ENCODE measurements at regions not wholly inside any gene's neighbourhood (a gene's known extent, or its start where the extent isn't known, plus 50 kb on each side); places are given as distances from the start of the nearest gene placed in this dataset.

DNA sequence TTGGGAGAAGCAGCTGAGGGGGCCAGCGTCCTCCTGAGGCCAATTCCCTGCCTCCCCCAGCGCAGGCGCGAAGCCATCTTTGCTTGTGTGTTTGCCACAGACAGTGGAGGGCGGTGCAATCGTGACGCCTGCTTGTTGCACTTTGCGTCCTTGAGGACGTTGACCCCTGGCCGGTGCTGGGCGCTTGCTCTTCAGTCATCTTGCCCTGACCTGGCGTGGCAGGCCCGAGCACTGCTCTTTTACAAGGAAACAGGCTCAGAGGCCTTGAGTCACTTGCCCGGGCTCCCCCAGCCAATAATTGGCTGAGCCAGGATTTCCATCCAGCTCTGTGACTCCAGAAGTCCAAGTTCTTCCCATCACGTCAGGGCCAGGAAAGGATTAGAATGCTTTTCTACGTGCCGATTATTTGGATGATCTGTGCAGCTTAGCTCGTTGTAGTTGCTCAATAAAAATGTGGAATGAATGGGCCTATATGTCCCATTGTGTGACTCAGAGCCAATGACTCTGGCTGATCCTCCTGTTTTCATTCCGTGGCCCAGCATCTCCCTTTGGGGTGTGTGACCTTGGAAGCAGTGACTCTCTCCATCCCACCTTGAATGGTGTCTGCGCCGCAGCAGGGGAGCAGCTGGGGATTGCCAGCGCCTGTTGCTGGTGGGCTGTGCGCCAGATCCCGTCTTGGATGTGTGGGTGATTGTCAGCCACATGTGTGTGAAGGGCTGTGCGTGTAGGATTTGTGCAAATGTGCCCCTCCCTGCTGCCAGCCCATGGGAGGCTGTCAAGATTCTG is 214.1 kb downstream of the SEC14L1 start (continued):
- TF ChIP-seq, protein P1, sequence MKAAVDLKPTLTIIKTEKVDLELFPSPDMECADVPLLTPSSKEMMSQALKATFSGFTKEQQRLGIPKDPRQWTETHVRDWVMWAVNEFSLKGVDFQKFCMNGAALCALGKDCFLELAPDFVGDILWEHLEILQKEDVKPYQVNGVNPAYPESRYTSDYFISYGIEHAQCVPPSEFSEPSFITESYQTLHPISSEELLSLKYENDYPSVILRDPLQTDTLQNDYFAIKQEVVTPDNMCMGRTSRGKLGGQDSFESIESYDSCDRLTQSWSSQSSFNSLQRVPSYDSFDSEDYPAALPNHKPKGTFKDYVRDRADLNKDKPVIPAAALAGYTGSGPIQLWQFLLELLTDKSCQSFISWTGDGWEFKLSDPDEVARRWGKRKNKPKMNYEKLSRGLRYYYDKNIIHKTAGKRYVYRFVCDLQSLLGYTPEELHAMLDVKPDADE (CRISPR knock-in tag; IDR thresholded peaks at IDR 0.05), result no peak
- TF ChIP-seq KDM2A (CRISPR knock-in tag; IDR thresholded peaks at IDR 0.05; ENCODE audit: borderline replicate concordance, low read depth) (peak; percentile 74), AHR (CRISPR knock-in tag; IDR thresholded peaks at IDR 0.05) (peak; percentile 70; the same call in 1 of the 2 replicates), ESRRA (CRISPR knock-in tag; IDR thresholded peaks at IDR 0.05; ENCODE audit: low read depth) (peak; percentile 98), ZNF776 (CRISPR knock-in tag; IDR thresholded peaks at IDR 0.05) (no peak), JUN (CRISPR knock-in tag; IDR thresholded peaks at IDR 0.05) (peak; percentile 81; the same call in 1 of the 2 replicates), ZNF883 (CRISPR knock-in tag; IDR thresholded peaks at IDR 0.05; ENCODE audit: not compliant biosample characterization) (peak; percentile 36), ZNF614 (CRISPR knock-in tag; IDR thresholded peaks at IDR 0.05; ENCODE audit: borderline replicate concordance) (peak; percentile 30; the same call in 1 of the 2 replicates), ZBTB1 (CRISPR knock-in tag; IDR thresholded peaks at IDR 0.05; ENCODE audit: borderline replicate concordance) (no peak), BHLHE40 (IDR thresholded peaks at IDR 0.05; ENCODE audit: low read length) (peak; percentile 42; the same call in 1 of the 2 replicates), NR2F2 (IDR thresholded peaks at IDR 0.05; ENCODE audit: borderline replicate concordance, low read depth) (peak; percentile 18; the same call in 1 of the 2 replicates), ZFP37 (CRISPR knock-in tag; IDR thresholded peaks at IDR 0.05; ENCODE audit: borderline replicate concordance) (peak; percentile 51; the same call in 1 of the 2 replicates), ELF3 (CRISPR knock-in tag; IDR thresholded peaks at IDR 0.05) (peak; percentile 86)
- TF ChIP-seq, protein P2, sequence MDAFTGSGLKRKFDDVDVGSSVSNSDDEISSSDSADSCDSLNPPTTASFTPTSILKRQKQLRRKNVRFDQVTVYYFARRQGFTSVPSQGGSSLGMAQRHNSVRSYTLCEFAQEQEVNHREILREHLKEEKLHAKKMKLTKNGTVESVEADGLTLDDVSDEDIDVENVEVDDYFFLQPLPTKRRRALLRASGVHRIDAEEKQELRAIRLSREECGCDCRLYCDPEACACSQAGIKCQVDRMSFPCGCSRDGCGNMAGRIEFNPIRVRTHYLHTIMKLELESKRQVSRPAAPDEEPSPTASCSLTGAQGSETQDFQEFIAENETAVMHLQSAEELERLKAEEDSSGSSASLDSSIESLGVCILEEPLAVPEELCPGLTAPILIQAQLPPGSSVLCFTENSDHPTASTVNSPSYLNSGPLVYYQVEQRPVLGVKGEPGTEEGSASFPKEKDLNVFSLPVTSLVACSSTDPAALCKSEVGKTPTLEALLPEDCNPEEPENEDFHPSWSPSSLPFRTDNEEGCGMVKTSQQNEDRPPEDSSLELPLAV (CRISPR knock-in tag; conservative IDR thresholded peaks at IDR 0.05; ENCODE audit: low read depth), result no peak
- TF ChIP-seq, protein P3, sequence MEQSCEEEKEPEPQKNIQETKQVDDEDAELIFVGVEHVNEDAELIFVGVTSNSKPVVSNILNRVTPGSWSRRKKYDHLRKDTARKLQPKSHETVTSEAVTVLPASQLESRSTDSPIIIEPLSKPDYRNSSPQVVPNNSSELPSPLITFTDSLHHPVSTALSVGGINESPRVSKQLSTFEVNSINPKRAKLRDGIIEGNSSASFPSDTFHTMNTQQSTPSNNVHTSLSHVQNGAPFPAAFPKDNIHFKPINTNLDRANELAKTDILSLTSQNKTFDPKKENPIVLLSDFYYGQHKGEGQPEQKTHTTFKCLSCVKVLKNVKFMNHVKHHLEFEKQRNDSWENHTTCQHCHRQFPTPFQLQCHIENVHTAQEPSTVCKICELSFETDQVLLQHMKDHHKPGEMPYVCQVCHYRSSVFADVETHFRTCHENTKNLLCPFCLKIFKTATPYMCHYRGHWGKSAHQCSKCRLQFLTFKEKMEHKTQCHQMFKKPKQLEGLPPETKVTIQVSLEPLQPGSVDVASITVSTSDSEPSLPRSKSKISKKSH (CRISPR knock-in tag; IDR thresholded peaks at IDR 0.05; ENCODE audit: borderline replicate concordance), result peak; percentile 20; the same call in 1 of the 2 replicates
- TF ChIP-seq, protein P4, sequence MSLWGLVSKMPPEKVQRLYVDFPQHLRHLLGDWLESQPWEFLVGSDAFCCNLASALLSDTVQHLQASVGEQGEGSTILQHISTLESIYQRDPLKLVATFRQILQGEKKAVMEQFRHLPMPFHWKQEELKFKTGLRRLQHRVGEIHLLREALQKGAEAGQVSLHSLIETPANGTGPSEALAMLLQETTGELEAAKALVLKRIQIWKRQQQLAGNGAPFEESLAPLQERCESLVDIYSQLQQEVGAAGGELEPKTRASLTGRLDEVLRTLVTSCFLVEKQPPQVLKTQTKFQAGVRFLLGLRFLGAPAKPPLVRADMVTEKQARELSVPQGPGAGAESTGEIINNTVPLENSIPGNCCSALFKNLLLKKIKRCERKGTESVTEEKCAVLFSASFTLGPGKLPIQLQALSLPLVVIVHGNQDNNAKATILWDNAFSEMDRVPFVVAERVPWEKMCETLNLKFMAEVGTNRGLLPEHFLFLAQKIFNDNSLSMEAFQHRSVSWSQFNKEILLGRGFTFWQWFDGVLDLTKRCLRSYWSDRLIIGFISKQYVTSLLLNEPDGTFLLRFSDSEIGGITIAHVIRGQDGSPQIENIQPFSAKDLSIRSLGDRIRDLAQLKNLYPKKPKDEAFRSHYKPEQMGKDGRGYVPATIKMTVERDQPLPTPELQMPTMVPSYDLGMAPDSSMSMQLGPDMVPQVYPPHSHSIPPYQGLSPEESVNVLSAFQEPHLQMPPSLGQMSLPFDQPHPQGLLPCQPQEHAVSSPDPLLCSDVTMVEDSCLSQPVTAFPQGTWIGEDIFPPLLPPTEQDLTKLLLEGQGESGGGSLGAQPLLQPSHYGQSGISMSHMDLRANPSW (CRISPR knock-in tag; IDR thresholded peaks at IDR 0.05; ENCODE audit: borderline replicate concordance), result peak; percentile 22; the same call in 1 of the 2 replicates
- TF ChIP-seq, protein P5, sequence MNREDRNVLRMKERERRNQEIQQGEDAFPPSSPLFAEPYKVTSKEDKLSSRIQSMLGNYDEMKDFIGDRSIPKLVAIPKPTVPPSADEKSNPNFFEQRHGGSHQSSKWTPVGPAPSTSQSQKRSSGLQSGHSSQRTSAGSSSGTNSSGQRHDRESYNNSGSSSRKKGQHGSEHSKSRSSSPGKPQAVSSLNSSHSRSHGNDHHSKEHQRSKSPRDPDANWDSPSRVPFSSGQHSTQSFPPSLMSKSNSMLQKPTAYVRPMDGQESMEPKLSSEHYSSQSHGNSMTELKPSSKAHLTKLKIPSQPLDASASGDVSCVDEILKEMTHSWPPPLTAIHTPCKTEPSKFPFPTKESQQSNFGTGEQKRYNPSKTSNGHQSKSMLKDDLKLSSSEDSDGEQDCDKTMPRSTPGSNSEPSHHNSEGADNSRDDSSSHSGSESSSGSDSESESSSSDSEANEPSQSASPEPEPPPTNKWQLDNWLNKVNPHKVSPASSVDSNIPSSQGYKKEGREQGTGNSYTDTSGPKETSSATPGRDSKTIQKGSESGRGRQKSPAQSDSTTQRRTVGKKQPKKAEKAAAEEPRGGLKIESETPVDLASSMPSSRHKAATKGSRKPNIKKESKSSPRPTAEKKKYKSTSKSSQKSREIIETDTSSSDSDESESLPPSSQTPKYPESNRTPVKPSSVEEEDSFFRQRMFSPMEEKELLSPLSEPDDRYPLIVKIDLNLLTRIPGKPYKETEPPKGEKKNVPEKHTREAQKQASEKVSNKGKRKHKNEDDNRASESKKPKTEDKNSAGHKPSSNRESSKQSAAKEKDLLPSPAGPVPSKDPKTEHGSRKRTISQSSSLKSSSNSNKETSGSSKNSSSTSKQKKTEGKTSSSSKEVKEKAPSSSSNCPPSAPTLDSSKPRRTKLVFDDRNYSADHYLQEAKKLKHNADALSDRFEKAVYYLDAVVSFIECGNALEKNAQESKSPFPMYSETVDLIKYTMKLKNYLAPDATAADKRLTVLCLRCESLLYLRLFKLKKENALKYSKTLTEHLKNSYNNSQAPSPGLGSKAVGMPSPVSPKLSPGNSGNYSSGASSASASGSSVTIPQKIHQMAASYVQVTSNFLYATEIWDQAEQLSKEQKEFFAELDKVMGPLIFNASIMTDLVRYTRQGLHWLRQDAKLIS (CRISPR knock-in tag; IDR thresholded peaks at IDR 0.05), result no peak

Data from HepG2 (cell line).